ENCODE measurements at regions not wholly inside any gene's neighbourhood (a gene's known extent, or its start where the extent isn't known, plus 50 kb on each side); places are given as distances from the start of the nearest gene placed in this dataset.

- BruUV-seq (replicated peaks) = no TSS peak
- Histone ChIP-seq H4K20me1 (ENCODE audit: insufficient read depth) (no peaks in the 10 kb centered on the region), H3K27ac (no peak overlapping the region), H3K4me2 (no peak overlapping the region), H3K9me3 (ENCODE audit: insufficient read depth, low read depth) (no peaks in the 10 kb centered on the region), H3K9me2 (ENCODE audit: insufficient read depth) (no peaks in the 10 kb centered on the region), H3F3A (ENCODE audit: insufficient read depth, low read depth) (no peaks in the 10 kb centered on the region), H3K4me1 (replicated peaks; ENCODE audit: insufficient read depth) (no peaks in the 10 kb centered on the region), H2AFZ (no peak overlapping the region), H3K27me3 (ENCODE audit: insufficient read depth, low read depth) (no peaks in the 10 kb centered on the region), H3K79me2 (ENCODE audit: low read depth) (no peaks in the 10 kb centered on the region), H3K4me3 (no peak overlapping the region), H3K36me3 (ENCODE audit: low read depth) (no peaks in the 10 kb centered on the region)
- no peak for DNase-seq
- intact Hi-C loops (cut with micrococcal nuclease; ENCODE audit: unreplicated experiment) = no loop called here
- no peak for TF ChIP-seq EZH2 (IDR thresholded peaks at IDR 0.05; ENCODE audit: low read depth)
- no peak for TF ChIP-seq CTCF (conservative IDR thresholded peaks at IDR 0.05)
- CTCF ChIA-PET = no interaction called here
- POLR2A ChIA-PET (ENCODE audit: unreplicated experiment) = no interaction called here
Measured at GRCh38 chr2:176502619-176503018, 233.4 kb downstream of the MTX2 start.

DNA sequence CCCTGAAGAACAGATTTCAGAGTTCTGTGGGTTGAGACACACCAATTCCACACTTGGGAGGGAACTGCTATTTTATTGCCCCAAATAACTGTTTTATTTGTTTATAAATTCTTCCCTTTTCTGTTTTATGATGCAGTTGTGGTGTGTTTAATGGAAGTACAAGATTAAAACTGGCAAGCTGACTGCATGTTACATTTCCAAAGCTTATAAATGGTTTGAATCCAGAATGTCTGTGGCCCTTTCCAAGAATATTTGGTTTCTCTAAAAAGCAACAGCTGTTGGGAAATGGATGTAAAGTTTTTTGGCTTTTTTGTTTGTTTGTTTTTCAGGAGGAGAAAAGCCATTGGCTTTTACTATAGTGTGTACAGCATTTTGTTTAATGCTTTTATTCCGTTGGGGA is 234.5 kb downstream of the MTX2 start:
- Histone ChIP-seq H3F3A (ENCODE audit: insufficient read depth, low read depth) (no peaks in the 10 kb centered on the region), H3K9me2 (ENCODE audit: insufficient read depth) (no peaks in the 10 kb centered on the region), H2AFZ (no peak overlapping the region), H3K27ac (no peak overlapping the region), H3K36me3 (ENCODE audit: low read depth) (no peaks in the 10 kb centered on the region), H4K20me1 (ENCODE audit: insufficient read depth) (no peaks in the 10 kb centered on the region), H3K79me2 (ENCODE audit: low read depth) (no peaks in the 10 kb centered on the region), H3K9me3 (ENCODE audit: insufficient read depth, low read depth) (no peaks in the 10 kb centered on the region), H3K27me3 (ENCODE audit: insufficient read depth, low read depth) (no peaks in the 10 kb centered on the region), H3K4me1 (replicated peaks; ENCODE audit: insufficient read depth) (no peaks in the 10 kb centered on the region), H3K4me3 (no peak overlapping the region), H3K4me2 (no peak overlapping the region)
- no peak for TF ChIP-seq CTCF (conservative IDR thresholded peaks at IDR 0.05)
- TF ChIP-seq EZH2 (IDR thresholded peaks at IDR 0.05; ENCODE audit: low read depth) = no peak
- no peak for DNase-seq
- ChIA-PET CTCF (no interaction called here), POLR2A (ENCODE audit: unreplicated experiment) (no interaction called here)
- no TSS peak for BruUV-seq (replicated peaks)
- intact Hi-C loops (cut with micrococcal nuclease; ENCODE audit: unreplicated experiment) = no loop called here

DNA sequence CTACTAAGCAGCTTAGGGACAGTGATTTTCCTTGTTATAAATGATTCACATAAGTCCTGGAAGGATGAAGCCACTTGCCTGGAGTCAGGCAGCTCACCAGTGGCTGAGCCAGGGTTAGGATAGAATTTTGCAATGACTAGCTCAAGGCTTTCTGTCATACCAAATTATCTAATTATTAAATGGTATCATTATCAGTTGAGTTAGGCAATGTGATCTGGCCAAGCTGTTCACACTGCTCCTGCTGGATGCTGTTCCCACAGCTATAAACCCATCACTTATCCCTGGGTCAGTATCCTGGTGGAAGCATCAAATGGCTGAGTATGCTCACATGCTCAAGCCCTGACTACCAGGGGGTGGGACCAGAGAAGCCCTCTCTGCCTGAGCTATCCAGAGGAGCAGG is 235.2 kb downstream of the MTX2 start:
- no peaks in the 10 kb centered on the region for H3K79me2 ChIP-seq (ENCODE audit: low read depth)
- POLR2A ChIA-PET (ENCODE audit: unreplicated experiment) = no interaction called here
- H3K4me3 ChIP-seq = no peak overlapping the region
- H3K36me3 ChIP-seq (ENCODE audit: low read depth) = no peaks in the 10 kb centered on the region
- no peaks in the 10 kb centered on the region for H3K27me3 ChIP-seq (ENCODE audit: insufficient read depth, low read depth)
- no peak for TF ChIP-seq CTCF (conservative IDR thresholded peaks at IDR 0.05)
- no peak for TF ChIP-seq EZH2 (IDR thresholded peaks at IDR 0.05; ENCODE audit: low read depth)
- H3K9me2 ChIP-seq (ENCODE audit: insufficient read depth) = no peaks in the 10 kb centered on the region; the same call in 1 of the 2 replicates
- no peaks in the 10 kb centered on the region for H4K20me1 ChIP-seq (ENCODE audit: insufficient read depth)
- no TSS peak for BruUV-seq (replicated peaks)
- no peaks in the 10 kb centered on the region for H3K9me3 ChIP-seq (ENCODE audit: insufficient read depth, low read depth)
- no peak overlapping the region for H3K4me2 ChIP-seq
- CTCF ChIA-PET = interaction anchor here (0.7 kb wide), 1 partner anchor 228 kb away, joined by 3 read pairs; no protein-coding TSS in a partner anchor
- H3F3A ChIP-seq (ENCODE audit: insufficient read depth, low read depth) = no peaks in the 10 kb centered on the region
- H2AFZ ChIP-seq = no peak overlapping the region
- DNase-seq = no peak
- no peak overlapping the region for H3K27ac ChIP-seq
- intact Hi-C loops (cut with micrococcal nuclease; ENCODE audit: unreplicated experiment) = no loop called here
- no peaks in the 10 kb centered on the region for H3K4me1 ChIP-seq (replicated peaks; ENCODE audit: insufficient read depth)

Measured in PC-9 (cell line).